Stimulated activated CD4-positive, alpha-beta T cell treated with anti-CD3 and anti-CD28 coated beads, Interleukin-15, amount 100 ng/mL, for 48 hours (primary cell): ENCODE measurements at regions not wholly inside any gene's neighbourhood (a gene's known extent, or its start where the extent isn't known, plus 50 kb on each side); places are given as distances from the start of the nearest gene placed in this dataset.

Source experiments
- DNase-seq, 2 donors: peaks; one replicate each; pipeline ENCODE4 v3.0.0-alpha.2; 2020; ENCODE audit warnings: low read depth in 2 of 2

GRCh38 chr14:76664790-76665189 lies 96.5 kb upstream of the VASH1 start:
- DNase-seq, result no peak

GRCh38 chr14:76666746-76667145 lies 94.5 kb upstream of the VASH1 start:
- DNase-seq, result no peak

- no peak for DNase-seq
These were observed 91.5 kb upstream of the VASH1 start for GRCh38 chr14:76669770-76670169.

- no peak for DNase-seq
These were observed 89.1 kb upstream of the VASH1 start for GRCh38 chr14:76672123-76672522.

GRCh38 chr14:76673261-76673660 lies 88.0 kb upstream of the VASH1 start:
- no peak for DNase-seq

- DNase-seq, result no peak
These were observed 86.2 kb upstream of the VASH1 start for GRCh38 chr14:76675046-76675445.

- no peak for DNase-seq
These were observed 84.7 kb upstream of the VASH1 start for GRCh38 chr14:76676539-76676938.

GRCh38 chr14:76677534-76678145 lies 83.6 kb upstream of the VASH1 start:
- DNase-seq, result no peak

GRCh38 chr14:76678244-76678800 lies 82.9 kb upstream of the VASH1 start:
- DNase-seq, result no peak

GRCh38 chr14:76682367-76682766 lies 78.9 kb upstream of the VASH1 start:
- no peak for DNase-seq

- no peak for DNase-seq
These were observed 74.6 kb upstream of the VASH1 start for GRCh38 chr14:76686646-76687045.

- DNase-seq, result no peak
These were observed 73.5 kb upstream of the VASH1 start for GRCh38 chr14:76687611-76688382.

- no peak for DNase-seq
These were observed 72.9 kb upstream of the VASH1 start for GRCh38 chr14:76688383-76688671.

- no peak for DNase-seq
These were observed 70.7 kb upstream of the VASH1 start for GRCh38 chr14:76690502-76691105.

- DNase-seq, result no peak
These were observed 67.2 kb upstream of the VASH1 start for GRCh38 chr14:76694106-76694505.

GRCh38 chr14:76695263-76695920 lies 65.9 kb upstream of the VASH1 start:
- DNase-seq, result no peak

GRCh38 chr14:76696361-76696760 lies 64.9 kb upstream of the VASH1 start:
- DNase-seq, result no peak

GRCh38 chr14:76696791-76697190 lies 64.5 kb upstream of the VASH1 start:
- no peak for DNase-seq

GRCh38 chr14:76697246-76697905 lies 63.9 kb upstream of the VASH1 start:
- no peak for DNase-seq

GRCh38 chr14:76698191-76698590 lies 63.1 kb upstream of the VASH1 start:
- no peak for DNase-seq

GRCh38 chr14:76698631-76699030 lies 62.6 kb upstream of the VASH1 start:
- no peak for DNase-seq
